ENCODE measurements at regions not wholly inside any gene's neighbourhood (a gene's known extent, or its start where the extent isn't known, plus 50 kb on each side); places are given as distances from the start of the nearest gene placed in this dataset.
"Not testable (repeated sequence)": the region's sequence is repeated elsewhere in the genome, so short reads cannot be mapped to it uniquely, and the experiment has no call there.

DNA sequence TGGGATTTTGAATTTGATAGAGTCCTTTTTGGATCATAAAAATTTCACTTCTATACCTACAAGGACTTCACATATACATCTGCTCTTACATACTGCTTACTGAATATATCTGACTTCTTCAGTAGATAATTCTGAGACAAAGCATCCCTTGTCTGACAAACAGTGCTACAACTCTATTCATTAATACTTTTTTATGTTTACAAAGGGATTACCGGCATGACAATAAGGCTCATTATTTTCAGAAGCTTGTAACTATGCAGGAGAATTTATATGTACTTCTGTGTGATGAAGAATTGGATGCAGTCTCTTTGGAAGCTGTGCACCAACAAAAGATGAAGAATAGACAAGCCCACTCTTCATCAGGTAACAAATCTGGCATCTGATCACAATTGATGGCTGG is 1070.3 kb downstream of the STIM2 start:
- Histone ChIP-seq H3K27me3 (no peaks in the 10 kb centered on the region), H4K20me1 (no peaks in the 10 kb centered on the region), H3K36me3 (no peaks in the 10 kb centered on the region), H3K4me2 (no peak overlapping the region), H3K27ac (no peak overlapping the region), H3K9ac (no peak overlapping the region), H3K4me3 (no peak overlapping the region), H3K9me3 (replicated peaks in 1 of 11) (no peaks in the 10 kb centered on the region), H3K4me1 (no peaks in the 10 kb centered on the region)
- TF ChIP-seq Cebpa-rat (IDR thresholded peaks at IDR 0.05): no peak

DNA sequence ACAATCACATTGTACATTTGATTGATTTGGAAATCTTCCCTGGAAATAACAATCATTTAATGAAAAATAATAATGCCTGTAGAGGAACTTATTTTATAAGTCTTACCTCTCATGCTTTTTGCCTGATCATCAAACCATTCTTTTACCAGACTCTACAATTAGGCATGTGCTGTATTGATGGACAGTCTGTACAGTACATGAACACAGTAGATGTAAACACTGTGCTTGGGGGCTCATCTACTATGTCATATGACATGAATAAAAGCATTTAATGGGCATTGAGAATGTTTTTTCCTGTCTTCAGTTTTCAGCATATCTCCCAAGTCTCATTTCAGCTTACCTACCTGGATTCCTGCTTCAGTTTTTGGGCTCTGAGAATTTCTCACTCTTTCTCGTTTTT is 1070.9 kb downstream of the STIM2 start:
- Histone ChIP-seq H3K9me3 (replicated peaks in 1 of 11) (no peaks in the 10 kb centered on the region), H3K36me3 (no peaks in the 10 kb centered on the region), H3K4me3 (no peak overlapping the region), H4K20me1 (no peaks in the 10 kb centered on the region), H3K4me2 (no peak overlapping the region), H3K4me1 (no peaks in the 10 kb centered on the region), H3K9ac (no peak overlapping the region), H3K27me3 (no peaks in the 10 kb centered on the region), H3K27ac (no peak overlapping the region)
- no peak for TF ChIP-seq Cebpa-rat (IDR thresholded peaks at IDR 0.05)

DNA sequence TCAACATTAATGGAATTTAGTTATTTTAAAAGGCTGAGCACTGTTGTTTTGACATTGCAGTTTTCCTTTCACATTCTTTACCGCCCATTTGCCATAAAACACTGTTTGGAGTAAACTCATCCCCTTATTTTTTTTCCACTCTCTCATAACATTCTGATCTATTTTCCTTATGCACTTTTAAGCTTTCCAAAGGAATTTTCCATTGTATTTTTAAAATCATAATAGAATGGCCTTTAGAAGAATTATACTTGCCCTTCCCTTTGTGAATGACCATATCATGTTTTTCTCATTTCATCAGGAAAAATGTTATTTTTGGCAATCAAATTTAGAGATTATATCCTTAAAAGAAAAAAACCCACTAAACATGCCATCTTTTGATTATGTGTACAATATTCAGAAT is 1074.2 kb downstream of the STIM2 start:
- Histone ChIP-seq H3K9ac (no peak overlapping the region), H3K36me3 (no peaks in the 10 kb centered on the region), H3K27ac (no peak overlapping the region), H3K4me3 (no peak overlapping the region), H3K4me1 (no peaks in the 10 kb centered on the region), H3K4me2 (no peak overlapping the region), H3K27me3 (no peaks in the 10 kb centered on the region), H3K9me3 (replicated peaks in 1 of 11) (no peaks in the 10 kb centered on the region), H4K20me1 (no peaks in the 10 kb centered on the region)
- TF ChIP-seq Cebpa-rat (IDR thresholded peaks at IDR 0.05): no peak

DNA sequence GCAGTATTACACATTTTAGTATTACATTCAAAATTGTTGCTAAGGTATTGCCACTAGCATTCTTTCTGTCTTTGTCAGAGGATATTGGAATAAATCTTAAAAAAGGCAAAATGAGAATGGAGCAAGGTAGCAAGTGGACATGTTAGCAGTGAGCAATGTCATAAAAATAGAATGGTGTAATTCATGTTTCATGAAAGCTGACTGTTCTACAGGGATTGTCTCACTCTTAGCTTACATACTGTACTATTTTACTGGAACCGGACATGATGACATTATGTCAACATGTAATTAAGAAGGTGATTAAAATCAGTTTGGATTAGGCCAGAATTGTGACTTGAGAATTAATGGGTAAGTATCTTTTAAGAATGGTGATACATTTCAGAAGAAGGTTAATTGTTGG is 1086.2 kb downstream of the STIM2 start:
- H3K9ac ChIP-seq: no peak overlapping the region
- TF ChIP-seq Cebpa-rat (IDR thresholded peaks at IDR 0.05): no peak
- no peak overlapping the region for H3K27ac ChIP-seq
- H3K4me3 ChIP-seq: no peak overlapping the region
- no peaks in the 10 kb centered on the region for H3K9me3 ChIP-seq (replicated peaks in 1 of 11)
- no peak overlapping the region for H3K4me2 ChIP-seq
- no peaks in the 10 kb centered on the region for H3K27me3 ChIP-seq
- no peaks in the 10 kb centered on the region for H3K36me3 ChIP-seq
- no peaks in the 10 kb centered on the region for H3K4me1 ChIP-seq
- H4K20me1 ChIP-seq: no peaks in the 10 kb centered on the region

DNA sequence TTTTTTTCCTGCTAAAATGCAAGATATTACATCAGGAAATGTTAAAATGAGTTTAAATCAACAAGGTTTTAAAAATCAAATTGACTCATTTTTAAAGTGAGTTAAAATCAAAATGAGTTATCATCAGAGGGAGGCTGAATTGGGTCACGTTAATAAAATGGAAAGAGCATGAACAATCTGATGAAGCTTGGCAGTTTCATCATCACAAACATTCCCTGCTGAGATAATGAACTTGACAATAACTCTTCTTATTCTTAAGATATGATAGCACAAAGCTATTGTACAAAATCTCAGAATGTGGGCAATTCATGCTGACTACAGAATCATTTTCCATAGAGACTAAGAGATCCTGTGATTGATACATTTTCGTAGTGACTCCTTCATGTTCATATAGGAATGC is 1086.7 kb downstream of the STIM2 start:
- H3K4me2 ChIP-seq: no peak overlapping the region
- TF ChIP-seq Cebpa-rat (IDR thresholded peaks at IDR 0.05): no peak
- H3K36me3 ChIP-seq: no peaks in the 10 kb centered on the region
- no peaks in the 10 kb centered on the region for H3K27me3 ChIP-seq
- no peak overlapping the region for H3K4me3 ChIP-seq
- H3K9ac ChIP-seq: no peak overlapping the region
- H3K27ac ChIP-seq: no peak overlapping the region
- no peaks in the 10 kb centered on the region for H3K4me1 ChIP-seq
- no peaks in the 10 kb centered on the region for H3K9me3 ChIP-seq (replicated peaks in 1 of 11)
- no peaks in the 10 kb centered on the region for H4K20me1 ChIP-seq

DNA sequence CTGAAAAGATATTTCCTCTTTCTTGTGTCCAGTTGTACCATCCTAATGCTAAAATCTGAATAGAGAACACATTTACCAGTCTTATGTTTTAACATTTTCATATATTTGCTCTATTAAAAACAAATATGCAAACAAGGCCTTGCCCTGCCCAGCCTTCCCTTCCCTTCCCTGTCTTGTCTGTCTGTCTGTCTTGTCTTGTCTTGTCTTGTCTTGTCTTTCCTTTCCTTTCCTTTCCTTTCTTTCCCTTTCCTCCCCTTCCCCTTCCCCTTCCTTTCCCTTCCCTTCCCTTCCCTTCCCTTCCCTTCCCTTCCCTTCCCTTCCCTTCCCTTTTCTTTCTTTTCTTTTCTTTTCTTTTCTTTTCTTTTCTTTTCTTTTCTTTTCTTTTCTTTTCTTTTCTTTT is 1103.5 kb downstream of the STIM2 start:
- H3K9ac ChIP-seq: no peak overlapping the region
- no peak for TF ChIP-seq Cebpa-rat (IDR thresholded peaks at IDR 0.05)
- H3K9me3 ChIP-seq (replicated peaks in 1 of 11): no peaks in the 10 kb centered on the region
- H3K27me3 ChIP-seq: no peaks in the 10 kb centered on the region
- H3K36me3 ChIP-seq: no peaks in the 10 kb centered on the region
- no peak overlapping the region for H3K27ac ChIP-seq
- no peak overlapping the region for H3K4me3 ChIP-seq
- H4K20me1 ChIP-seq: no peaks in the 10 kb centered on the region
- H3K4me1 ChIP-seq: no peaks in the 10 kb centered on the region
- H3K4me2 ChIP-seq: no peak overlapping the region

DNA sequence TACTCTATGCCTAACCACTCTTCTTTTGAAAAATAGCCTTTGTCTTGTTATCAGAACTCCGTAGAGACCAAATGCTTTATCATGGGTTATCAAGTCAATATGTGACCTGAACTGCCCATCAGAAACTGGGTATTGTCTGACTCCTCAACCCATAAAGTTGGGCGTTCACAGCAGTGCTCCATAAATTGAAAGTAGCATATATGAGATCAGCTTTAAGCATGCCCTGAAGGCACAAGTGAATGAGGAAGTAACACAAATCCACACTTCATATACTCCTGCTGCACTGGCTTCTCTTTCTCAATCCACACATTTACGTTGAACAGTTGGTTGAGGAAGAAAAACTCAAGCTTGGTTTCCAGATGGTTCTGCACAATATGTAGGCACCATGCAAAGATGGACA is 1106.0 kb downstream of the STIM2 start:
- no peak overlapping the region for H3K27ac ChIP-seq
- no peak overlapping the region for H3K4me2 ChIP-seq
- no peak overlapping the region for H3K9ac ChIP-seq
- no peak overlapping the region for H3K4me3 ChIP-seq
- no peaks in the 10 kb centered on the region for H3K36me3 ChIP-seq
- H3K27me3 ChIP-seq: no peaks in the 10 kb centered on the region
- H3K9me3 ChIP-seq (replicated peaks in 1 of 11): no peaks in the 10 kb centered on the region
- no peaks in the 10 kb centered on the region for H3K4me1 ChIP-seq
- no peak for TF ChIP-seq Cebpa-rat (IDR thresholded peaks at IDR 0.05)
- no peaks in the 10 kb centered on the region for H4K20me1 ChIP-seq

DNA sequence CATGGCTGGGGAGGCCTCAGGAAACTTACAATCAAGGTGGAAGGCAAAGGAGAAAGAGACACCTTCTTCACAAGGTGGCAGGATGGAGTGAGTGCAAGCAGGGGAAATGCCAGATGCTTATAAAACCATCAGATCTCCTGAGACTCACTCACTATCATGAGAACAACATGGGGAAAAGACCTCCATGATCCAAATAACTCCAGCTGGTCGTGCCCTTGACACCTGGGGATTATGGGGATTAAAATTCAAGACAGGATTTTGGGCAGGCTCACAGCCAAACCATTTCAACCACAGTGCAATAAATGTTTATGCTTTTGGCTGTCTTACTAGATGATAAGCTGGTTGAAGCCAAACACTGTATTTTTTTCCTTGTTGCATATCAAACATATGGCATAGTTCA is 1112.4 kb downstream of the STIM2 start:
- Histone ChIP-seq H3K9me3 (replicated peaks in 1 of 11) (no peaks in the 10 kb centered on the region), H3K4me2 (no peak overlapping the region)
- TF ChIP-seq Cebpa-rat (IDR thresholded peaks at IDR 0.05): no peak

DNA sequence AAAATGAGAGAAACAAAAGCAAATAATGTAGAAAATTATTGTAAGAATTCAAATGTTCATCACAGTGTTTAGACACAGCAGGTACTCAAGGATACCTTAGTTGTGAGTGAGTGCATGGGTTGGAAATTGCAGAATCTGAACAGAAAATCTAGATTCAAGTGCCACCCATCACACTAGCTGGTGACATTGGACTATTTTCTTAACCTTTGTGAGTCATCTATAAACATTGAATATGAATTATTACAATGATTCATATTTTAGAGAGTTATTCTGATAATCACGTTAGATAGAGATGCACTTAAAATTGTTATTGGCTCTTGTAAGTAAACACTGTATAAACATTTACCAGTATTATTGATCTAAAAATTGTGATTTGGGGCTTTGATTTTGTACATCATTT is 1113.1 kb downstream of the STIM2 start:
- H3K4me1 ChIP-seq: no peaks in the 10 kb centered on the region
- H3K9ac ChIP-seq: no peak overlapping the region
- no peaks in the 10 kb centered on the region for H4K20me1 ChIP-seq
- peaks cover 0 to 4% (median 0%) of the 10 kb centered on the region in 11 experiments; a peak in 3 of 22 replicates for H3K9me3 ChIP-seq (replicated peaks in 1 of 11)
- H3K4me3 ChIP-seq: no peak overlapping the region
- H3K4me2 ChIP-seq: no peak overlapping the region
- H3K36me3 ChIP-seq: no peaks in the 10 kb centered on the region
- no peak overlapping the region for H3K27ac ChIP-seq
- TF ChIP-seq Cebpa-rat (IDR thresholded peaks at IDR 0.05): no peak
- no peaks in the 10 kb centered on the region for H3K27me3 ChIP-seq

More for the DNA sequence above, 1112.4 kb downstream of the STIM2 start:
- no peak overlapping the region for H3K27ac ChIP-seq
- no peaks in the 10 kb centered on the region for H3K4me1 ChIP-seq
- no peaks in the 10 kb centered on the region for H3K27me3 ChIP-seq
- H3K4me3 ChIP-seq: no peak overlapping the region
- no peaks in the 10 kb centered on the region for H3K36me3 ChIP-seq
- H4K20me1 ChIP-seq: no peaks in the 10 kb centered on the region
- no peak overlapping the region for H3K9ac ChIP-seq

DNA sequence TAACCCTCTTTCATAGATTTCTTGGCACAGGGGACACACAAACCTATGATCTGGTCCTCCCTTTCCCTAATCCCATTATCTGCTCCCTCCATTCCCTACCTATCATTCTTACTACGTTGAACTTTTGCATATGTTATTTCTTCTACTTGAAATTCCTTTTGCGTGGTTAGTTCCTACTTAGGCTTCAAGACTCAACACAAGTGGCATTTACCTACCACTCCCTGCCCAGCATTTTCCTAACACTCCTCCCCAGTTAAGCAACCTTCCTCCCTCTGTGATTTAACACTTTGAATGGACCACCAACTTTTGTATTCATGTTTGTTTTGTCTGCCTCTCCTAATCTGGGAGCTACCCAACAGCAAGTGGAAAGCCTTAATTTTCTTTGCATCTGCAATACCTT is 1113.7 kb downstream of the STIM2 start:
- no peaks in the 10 kb centered on the region for H4K20me1 ChIP-seq
- no peak for TF ChIP-seq Cebpa-rat (IDR thresholded peaks at IDR 0.05)
- H3K9ac ChIP-seq: no peak overlapping the region
- peaks cover 0 to 9% (median 0%) of the 10 kb centered on the region in 11 experiments; a peak in 3 of 22 replicates for H3K9me3 ChIP-seq (replicated peaks in 1 of 11)
- H3K27me3 ChIP-seq: no peaks in the 10 kb centered on the region
- H3K4me1 ChIP-seq: no peaks in the 10 kb centered on the region
- H3K4me2 ChIP-seq: no peak overlapping the region
- no peak overlapping the region for H3K27ac ChIP-seq
- no peak overlapping the region for H3K4me3 ChIP-seq
- no peaks in the 10 kb centered on the region for H3K36me3 ChIP-seq

DNA sequence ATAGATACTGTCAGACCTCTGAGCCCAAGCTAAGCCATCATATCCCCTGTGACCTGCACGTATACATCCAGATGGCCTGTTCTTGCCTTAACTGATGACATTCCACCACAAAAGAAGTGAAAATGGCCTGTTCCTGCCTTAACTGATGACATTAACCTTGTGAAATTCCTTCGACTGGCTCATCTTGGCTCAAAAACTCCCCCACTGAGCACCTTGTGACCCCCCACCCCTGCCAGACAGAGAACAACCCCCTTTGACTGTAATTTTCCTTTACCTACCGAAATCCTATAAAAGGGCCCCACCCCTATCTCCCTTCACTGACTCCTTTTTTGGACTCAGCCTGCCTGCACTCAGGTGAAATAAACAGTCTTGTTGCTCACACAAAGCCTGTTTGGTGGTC is 1114.2 kb downstream of the STIM2 start:
- not testable (repeated sequence) for H3K36me3 ChIP-seq; H3K9me3 ChIP-seq (replicated peaks in 1 of 11); H3K4me3 ChIP-seq; H3K4me2 ChIP-seq; H3K27me3 ChIP-seq; H4K20me1 ChIP-seq; H3K4me1 ChIP-seq; H3K27ac ChIP-seq; H3K9ac ChIP-seq

DNA sequence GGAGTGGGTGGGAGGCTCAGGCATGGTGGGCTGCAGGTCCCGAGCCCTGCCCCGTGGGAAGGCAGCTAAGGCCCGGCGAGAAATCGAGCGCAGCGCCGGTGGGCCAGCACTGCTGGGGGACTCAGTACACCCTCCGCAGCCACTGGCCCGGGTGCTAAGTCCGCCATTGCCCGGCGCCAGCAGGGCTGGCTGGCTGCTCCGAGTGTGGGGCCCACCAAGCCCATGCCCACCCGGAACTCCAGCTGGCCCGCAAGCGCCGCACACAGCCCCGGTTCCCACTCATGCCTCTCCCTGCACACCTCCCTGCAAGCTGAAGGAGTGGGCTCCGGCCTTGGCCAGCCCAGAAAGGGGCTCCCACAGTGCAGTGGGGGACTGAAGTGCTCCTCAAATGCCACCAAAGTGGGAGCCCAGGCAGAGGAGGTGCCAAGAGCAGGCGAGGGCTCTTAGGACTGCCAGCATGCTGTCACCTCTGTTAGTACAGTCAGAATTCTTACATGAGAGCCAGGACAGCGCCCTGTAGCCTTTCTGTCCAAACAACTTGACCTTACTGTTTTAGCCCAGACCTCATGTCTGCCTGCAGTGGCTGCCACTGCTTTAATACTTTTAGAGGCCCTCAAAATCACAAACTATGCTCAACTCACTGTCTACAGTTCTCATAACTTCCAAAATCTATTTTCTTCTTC is 1117.9 kb downstream of the STIM2 start:
- not testable (repeated sequence) for H3K27me3 ChIP-seq; H3K36me3 ChIP-seq; H3K9ac ChIP-seq; H3K9me3 ChIP-seq (replicated peaks in 1 of 11); H3K4me3 ChIP-seq; H4K20me1 ChIP-seq; H3K4me2 ChIP-seq; H3K27ac ChIP-seq; H3K4me1 ChIP-seq

All from BLaER1 treated with 17β-estradiol and CSF1 and Interleukin-3, amounts not matched to agents 10 nM and 100 nM (cell line).